Uterus (tissue), 2 donors: ENCODE measurements at regions not wholly inside any gene's neighbourhood (a gene's known extent, or its start where the extent isn't known, plus 50 kb on each side); places are given as distances from the start of the nearest gene placed in this dataset.

ENCODE experiments used
- CTCF ChIP-seq, 4 experiments: fragments of 200-600 bp in 2 of 4; fragments of 450-650 bp in 2 of 4; sonication (generic) in 2 of 4; IDR thresholded peaks; one replicate each; pipeline ENCODE4 v1.5.1; 2016 to 2019; ENCODE audit warnings: antibody characterized with exemption in 4 of 4, mild to moderate bottlenecking in 2 of 4, moderate library complexity in 1 of 4
- POLR2A ChIP-seq, 2 donors: fragments of 450-650 bp; IDR thresholded peaks; one replicate each; pipeline ENCODE4 v1.6.1; 2016; ENCODE audit warnings: antibody characterized with exemption in 2 of 2, mild to moderate bottlenecking in 1 of 2, moderate library complexity in 1 of 2

GRCh38 chr3:145972851-145973250, 188.1 kb downstream of the PLOD2 start:
- TF ChIP-seq CTCF (IDR thresholded peaks at IDR 0.05) = no peak
- TF ChIP-seq POLR2A (IDR thresholded peaks at IDR 0.05) = no peak
